PC-9 (cell line): ENCODE measurements at regions not wholly inside any gene's neighbourhood (a gene's known extent, or its start where the extent isn't known, plus 50 kb on each side); places are given as distances from the start of the nearest gene placed in this dataset.

ENCODE experiments used
- BruUV-seq: library from RNA; stranded (reverse); fragments of 400-500 nt; replicated peaks from 2 replicates; lab custom pipeline; 2021; lab: Mats Ljungman, UMichigan
- CTCF ChIA-PET: fragments of 300-600 bp; sonication (Branson Sonifier 250); formaldehyde crosslinking; loops from one replicate; lab custom pipeline; 2022; ENCODE audit warnings: antibody characterized with exemption; lab: Charles Lee
- POLR2A ChIA-PET: fragments of 300-600 bp; sonication (Branson Sonifier 250); formaldehyde crosslinking; loops from one replicate; lab custom pipeline; 2022; ENCODE audit warnings: antibody characterized with exemption; ENCODE audit not compliant: unreplicated experiment; lab: Charles Lee
- DNase-seq, 2 experiments: peaks; one replicate each; pipeline versions ENCODE4 v3.0.0 to v3.0.0-alpha.2; 2015 to 2022; ENCODE audit warnings: mixed read lengths in 1 of 2
- H2AFZ ChIP-seq: fragments of 200-600 bp; sonication (generic); 2 replicates; pipeline ENCODE4 v1.8.1; 2017; ENCODE audit warnings: antibody characterized with exemption
- H3F3A ChIP-seq: fragments of 200-600 bp; sonication (generic); 2 replicates; pipeline ENCODE4 v1.8.1; 2017; ENCODE audit warnings: antibody characterized with exemption, mild to moderate bottlenecking, low read depth; ENCODE audit not compliant: insufficient read depth
- H3K27ac ChIP-seq: fragments of 200-600 bp; sonication (generic); 2 replicates; pipeline ENCODE4 v1.6.1; 2016; ENCODE audit warnings: mixed run types
- H3K27me3 ChIP-seq: fragments of 200-600 bp; sonication (generic); 2 replicates; pipeline ENCODE4 v1.6.1; 2016; ENCODE audit warnings: low read depth, mixed run types; ENCODE audit not compliant: insufficient read depth
- H3K36me3 ChIP-seq: fragments of 200-600 bp; sonication (generic); 2 replicates; pipeline ENCODE4 v1.6.1; 2016; ENCODE audit warnings: low read depth, mixed run types
- H3K4me1 ChIP-seq: fragments of 200-600 bp; sonication (generic); replicated peaks from 2 replicates; pipeline ENCODE4 v1.6.1; 2016; ENCODE audit warnings: mixed run types; ENCODE audit not compliant: insufficient read depth
- H3K4me2 ChIP-seq: fragments of 200-600 bp; sonication (generic); 2 replicates; pipeline ENCODE4 v1.6.1; 2017; ENCODE audit warnings: mixed run types
- H3K4me3 ChIP-seq: fragments of 200-600 bp; sonication (generic); 2 replicates; pipeline ENCODE4 v1.6.1; 2016; ENCODE audit warnings: mixed run types
- H3K79me2 ChIP-seq: fragments of 200-600 bp; sonication (generic); 2 replicates; pipeline ENCODE4 v1.6.1; 2017; ENCODE audit warnings: low read depth, mixed run types
- H3K9me2 ChIP-seq: fragments of 200-600 bp; sonication (generic); 2 replicates; pipeline ENCODE4 v1.8.1; 2017; ENCODE audit warnings: mild to moderate bottlenecking; ENCODE audit not compliant: insufficient read depth
- H3K9me3 ChIP-seq: fragments of 200-600 bp; sonication (generic); 2 replicates; pipeline ENCODE4 v1.8.1; 2016; ENCODE audit warnings: low read depth; ENCODE audit not compliant: insufficient read depth
- H4K20me1 ChIP-seq: fragments of 200-600 bp; sonication (generic); 2 replicates; pipeline ENCODE4 v1.8.1; 2017; ENCODE audit not compliant: insufficient read depth
- EZH2 ChIP-seq: fragments of 200-600 bp; sonication (generic); IDR thresholded peaks from 2 replicates; pipeline ENCODE4 v1.8.0; 2017; ENCODE audit warnings: antibody characterized with exemption, low read depth
- intact Hi-C: fragments of 100-400 bp; cut with micrococcal nuclease; formaldehyde crosslinking; loops from one replicate; pipeline ENCODE4 v1.10.0; 2022; ENCODE audit not compliant: unreplicated experiment
- TF ChIP-seq, protein P1 (sequence below): fragments of 200-600 bp; sonication (generic); conservative IDR thresholded peaks from 2 replicates; pipeline ENCODE4 v1.6.1; 2017; ENCODE audit warnings: mixed run types, antibody characterized with exemption, mild to moderate bottlenecking, moderate library complexity

DNA sequence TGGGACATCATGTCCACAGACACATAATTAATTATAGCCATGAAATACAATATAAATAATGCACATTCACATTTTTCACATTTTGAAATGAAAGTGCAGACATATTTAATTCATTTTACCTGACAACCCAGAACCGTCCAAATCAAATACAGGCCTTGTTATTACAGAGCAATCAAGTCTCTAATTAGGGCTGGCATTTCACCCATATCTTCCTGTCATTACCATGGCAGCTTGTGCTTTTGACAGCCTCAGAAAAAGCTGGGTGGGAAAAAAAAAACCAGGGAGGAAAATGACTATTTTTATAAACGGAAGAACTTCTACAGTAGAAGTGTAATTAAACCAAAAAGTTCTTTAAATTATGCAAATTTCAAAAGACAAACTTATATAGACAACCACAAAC lies 436.4 kb downstream of the FBXO15 start:
- no peak for DNase-seq
- no peak for TF ChIP-seq EZH2
- Histone ChIP-seq H3F3A (no peaks in the 10 kb centered on the region), H3K79me2 (no peaks in the 10 kb centered on the region), H3K36me3 (no peaks in the 10 kb centered on the region), H3K27ac (no peak overlapping the region), H3K9me3 (peaks cover 7% of the 10 kb centered on the region), H3K27me3 (no peaks in the 10 kb centered on the region), H4K20me1 (no peaks in the 10 kb centered on the region), H3K4me2 (no peak overlapping the region), H3K9me2 (no peaks in the 10 kb centered on the region), H2AFZ (no peak overlapping the region), H3K4me1 (no peaks in the 10 kb centered on the region), H3K4me3 (no peak overlapping the region)
- POLR2A ChIA-PET, result no interaction called here
- CTCF ChIA-PET, result no interaction called here
- intact Hi-C loops, result no loop called here
- no TSS peak for BruUV-seq

DNA sequence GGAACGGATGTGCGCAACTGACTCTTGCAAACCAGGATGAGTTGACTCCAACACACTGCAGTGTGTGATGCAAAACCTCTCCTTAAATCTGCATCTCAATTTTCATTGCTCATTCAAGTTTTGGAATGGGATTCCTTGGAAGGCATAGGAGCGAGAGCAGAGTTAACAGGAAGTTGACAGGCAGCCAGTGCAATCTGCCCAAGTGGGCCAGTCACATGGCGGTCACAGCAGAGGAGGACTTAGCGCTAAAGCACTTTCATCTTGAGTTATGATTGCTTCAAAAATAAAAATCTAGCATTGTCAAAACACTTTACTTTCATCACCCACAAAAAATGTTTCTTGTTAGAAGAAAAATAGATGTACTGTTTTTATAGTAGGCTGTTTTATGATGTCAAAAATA lies 439.0 kb downstream of the FBXO15 start:
- TF ChIP-seq EZH2, result no peak
- TF ChIP-seq, protein P1, sequence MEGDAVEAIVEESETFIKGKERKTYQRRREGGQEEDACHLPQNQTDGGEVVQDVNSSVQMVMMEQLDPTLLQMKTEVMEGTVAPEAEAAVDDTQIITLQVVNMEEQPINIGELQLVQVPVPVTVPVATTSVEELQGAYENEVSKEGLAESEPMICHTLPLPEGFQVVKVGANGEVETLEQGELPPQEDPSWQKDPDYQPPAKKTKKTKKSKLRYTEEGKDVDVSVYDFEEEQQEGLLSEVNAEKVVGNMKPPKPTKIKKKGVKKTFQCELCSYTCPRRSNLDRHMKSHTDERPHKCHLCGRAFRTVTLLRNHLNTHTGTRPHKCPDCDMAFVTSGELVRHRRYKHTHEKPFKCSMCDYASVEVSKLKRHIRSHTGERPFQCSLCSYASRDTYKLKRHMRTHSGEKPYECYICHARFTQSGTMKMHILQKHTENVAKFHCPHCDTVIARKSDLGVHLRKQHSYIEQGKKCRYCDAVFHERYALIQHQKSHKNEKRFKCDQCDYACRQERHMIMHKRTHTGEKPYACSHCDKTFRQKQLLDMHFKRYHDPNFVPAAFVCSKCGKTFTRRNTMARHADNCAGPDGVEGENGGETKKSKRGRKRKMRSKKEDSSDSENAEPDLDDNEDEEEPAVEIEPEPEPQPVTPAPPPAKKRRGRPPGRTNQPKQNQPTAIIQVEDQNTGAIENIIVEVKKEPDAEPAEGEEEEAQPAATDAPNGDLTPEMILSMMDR, result no peak
- ChIA-PET CTCF (no interaction called here), POLR2A (no interaction called here)
- BruUV-seq, result no TSS peak
- Histone ChIP-seq H3F3A (no peaks in the 10 kb centered on the region), H3K4me3 (no peak overlapping the region), H3K9me3 (no peaks in the 10 kb centered on the region), H4K20me1 (no peaks in the 10 kb centered on the region), H3K4me2 (no peak overlapping the region), H3K9me2 (no peaks in the 10 kb centered on the region), H3K36me3 (no peaks in the 10 kb centered on the region), H2AFZ (no peak overlapping the region), H3K27me3 (no peaks in the 10 kb centered on the region), H3K4me1 (no peaks in the 10 kb centered on the region), H3K79me2 (no peaks in the 10 kb centered on the region), H3K27ac (no peak overlapping the region)
- no peak for DNase-seq
- intact Hi-C loops, result no loop called here

DNA sequence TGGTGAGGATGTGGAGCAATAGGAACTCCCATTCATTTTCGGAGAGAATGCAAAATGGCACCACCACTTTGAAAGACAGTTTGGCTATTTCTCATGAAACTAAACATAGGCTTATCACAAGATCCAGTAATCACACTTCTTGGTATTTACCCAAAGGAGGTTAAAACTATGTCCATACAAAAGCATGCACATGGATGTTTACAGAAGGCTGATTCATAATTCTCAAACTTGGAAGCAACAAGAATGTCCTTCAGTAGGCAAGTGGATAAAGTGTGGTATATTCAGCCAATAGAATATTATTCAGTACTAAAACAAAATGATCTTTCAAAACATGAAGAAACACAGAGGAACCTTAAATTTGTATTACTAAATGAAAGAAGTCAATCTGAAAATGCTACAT lies 440.6 kb downstream of the FBXO15 start:
- CTCF ChIA-PET, result no interaction called here
- intact Hi-C loops, result no loop called here
- no peaks in the 10 kb centered on the region for H3K36me3 ChIP-seq

DNA sequence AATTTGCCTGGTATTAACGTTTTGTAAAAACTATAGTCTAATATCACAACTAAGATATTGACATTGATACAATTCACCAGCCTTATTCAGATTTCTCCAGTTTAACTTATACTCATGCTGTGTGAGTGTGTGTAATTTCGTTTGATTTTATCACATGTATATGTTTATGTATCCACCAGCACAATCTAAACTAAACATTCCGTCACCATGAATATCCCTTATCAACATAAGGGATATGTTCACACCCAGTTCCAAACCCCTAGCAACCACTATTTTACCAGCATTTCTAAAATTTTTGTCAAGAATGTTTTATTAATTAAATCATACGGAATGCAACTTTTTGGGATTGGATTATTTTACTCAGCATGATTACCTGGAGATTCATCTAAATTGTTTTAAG lies 450.3 kb downstream of the FBXO15 start:
- BruUV-seq, result no TSS peak
- Histone ChIP-seq H3K4me1 (no peaks in the 10 kb centered on the region), H3K9me3 (no peaks in the 10 kb centered on the region; the same call in 1 of the 2 replicates)

More for the DNA sequence above, 440.6 kb downstream of the FBXO15 start:
- no peaks in the 10 kb centered on the region for H3K9me3 ChIP-seq
- no peak for TF ChIP-seq EZH2
- TF ChIP-seq, protein P1, result no peak
- no TSS peak for BruUV-seq
- no peak overlapping the region for H3K27ac ChIP-seq
- H3K9me2 ChIP-seq, result no peaks in the 10 kb centered on the region
- no peaks in the 10 kb centered on the region for H4K20me1 ChIP-seq
- DNase-seq, result no peak
- H3K27me3 ChIP-seq, result no peaks in the 10 kb centered on the region
- no peak overlapping the region for H3K4me2 ChIP-seq
- no peaks in the 10 kb centered on the region for H3F3A ChIP-seq
- POLR2A ChIA-PET, result no interaction called here
- no peaks in the 10 kb centered on the region for H3K79me2 ChIP-seq
- H3K4me3 ChIP-seq, result no peak overlapping the region
- no peaks in the 10 kb centered on the region for H3K4me1 ChIP-seq
- H2AFZ ChIP-seq, result no peak overlapping the region

More for the DNA sequence above, 450.3 kb downstream of the FBXO15 start:
- Histone ChIP-seq H3K4me3 (no peak overlapping the region), H3F3A (no peaks in the 10 kb centered on the region), H3K4me2 (no peak overlapping the region), H3K27me3 (no peaks in the 10 kb centered on the region), H3K36me3 (no peaks in the 10 kb centered on the region), H4K20me1 (no peaks in the 10 kb centered on the region), H3K27ac (no peak overlapping the region), H3K79me2 (no peaks in the 10 kb centered on the region), H3K9me2 (no peaks in the 10 kb centered on the region; the same call in 1 of the 2 replicates), H2AFZ (no peak overlapping the region)
- no peak for DNase-seq
- CTCF ChIA-PET, result no interaction called here
- TF ChIP-seq EZH2, result no peak
- TF ChIP-seq, protein P1, result no peak
- intact Hi-C loops, result no loop called here
- POLR2A ChIA-PET, result no interaction called here
